NCI-H510A treated with DMSO at 0.1 percent for 48 hours (cell line): ENCODE measurements at regions not wholly inside any gene's neighbourhood (a gene's known extent, or its start where the extent isn't known, plus 50 kb on each side); places are given as distances from the start of the nearest gene placed in this dataset.
"Not testable (repeated sequence)": the region's sequence is repeated elsewhere in the genome, so short reads cannot be mapped to it uniquely, and the experiment has no call there.

Experiments
- DNase-seq: peaks from one replicate; lab custom pipeline; 2025; lab: John Stamatoyannopoulos, UW

- DNase-seq, result no peak
These were observed 216.7 kb upstream of the ARRDC3 start for GRCh38 chr5:91599863-91600262.

- DNase-seq, result peak; percentile 14
These were observed 215.1 kb upstream of the ARRDC3 start for GRCh38 chr5:91598216-91598615.

GRCh38 chr5:91595424-91595823, 212.3 kb upstream of the ARRDC3 start:
- no peak for DNase-seq

GRCh38 chr5:91591076-91591475, 208.0 kb upstream of the ARRDC3 start:
- no peak for DNase-seq

GRCh38 chr5:91586232-91586631, 203.1 kb upstream of the ARRDC3 start:
- no peak for DNase-seq

- no peak for DNase-seq
These were observed 201.2 kb upstream of the ARRDC3 start for GRCh38 chr5:91584352-91584751.

GRCh38 chr5:91566012-91566411, 182.9 kb upstream of the ARRDC3 start:
- not testable (repeated sequence) for DNase-seq

GRCh38 chr5:91562922-91563321, 179.8 kb upstream of the ARRDC3 start:
- no peak for DNase-seq

- DNase-seq, result no peak
These were observed 158.6 kb upstream of the ARRDC3 start for GRCh38 chr5:91541696-91542095.

- no peak for DNase-seq
These were observed 155.1 kb upstream of the ARRDC3 start for GRCh38 chr5:91538179-91538578.

GRCh38 chr5:91535499-91535898, 152.4 kb upstream of the ARRDC3 start:
- no peak for DNase-seq

GRCh38 chr5:91534332-91534731, 151.2 kb upstream of the ARRDC3 start:
- no peak for DNase-seq

GRCh38 chr5:91532779-91533178, 149.7 kb upstream of the ARRDC3 start:
- no peak for DNase-seq

GRCh38 chr5:91532281-91532680, 149.2 kb upstream of the ARRDC3 start:
- DNase-seq, result no peak

- DNase-seq, result peak; percentile 59
These were observed 145.7 kb upstream of the ARRDC3 start for GRCh38 chr5:91528831-91529230.

- no peak for DNase-seq
These were observed 138.7 kb upstream of the ARRDC3 start for GRCh38 chr5:91521785-91522184.

GRCh38 chr5:91521334-91521733, 138.2 kb upstream of the ARRDC3 start:
- no peak for DNase-seq

GRCh38 chr5:91514400-91514799, 131.3 kb upstream of the ARRDC3 start:
- DNase-seq, result no peak

GRCh38 chr5:91503321-91503720, 120.2 kb upstream of the ARRDC3 start:
- no peak for DNase-seq

GRCh38 chr5:91500758-91501157, 117.6 kb upstream of the ARRDC3 start:
- no peak for DNase-seq

- DNase-seq, result peak; percentile 50
These were observed 116.9 kb upstream of the ARRDC3 start for GRCh38 chr5:91499943-91500531.

- no peak for DNase-seq
These were observed 112.6 kb upstream of the ARRDC3 start for GRCh38 chr5:91495699-91496098.

GRCh38 chr5:91494447-91494996, 111.4 kb upstream of the ARRDC3 start:
- no peak for DNase-seq

- DNase-seq, result no peak
These were observed 110.0 kb upstream of the ARRDC3 start for GRCh38 chr5:91493086-91493485.
